WTC11 (cell line): ENCODE measurements at regions not wholly inside any gene's neighbourhood (a gene's known extent, or its start where the extent isn't known, plus 50 kb on each side); places are given as distances from the start of the nearest gene placed in this dataset.

Source experiments
- ATAC-seq: fragments of 200-7000 bp; cut with Tn5 transposase; 2 replicates; pipeline ENCODE4 v1.10.0; 2021; ENCODE audit warnings: mild to moderate bottlenecking, moderate library complexity
- CTCF ChIA-PET: fragments of 300-600 bp; sonication (Branson Sonifier 250); formaldehyde crosslinking; loops from one replicate; lab custom pipeline; 2021; ENCODE audit warnings: antibody characterized with exemption; lab: Charles Lee
- POLR2A ChIA-PET: fragments of 350-600 bp; sonication (Branson Sonifier 250); formaldehyde crosslinking; loops from one replicate; lab custom pipeline; 2021; ENCODE audit warnings: antibody characterized with exemption; lab: Charles Lee
- DNase-seq: peaks from one replicate; pipeline ENCODE4 v3.0.0; 2021; ENCODE audit warnings: low spot score
- H3K27ac Mint-ChIP-seq: 2 replicates; pipeline ENCODE4 v1.8.0; 2021; ENCODE audit warnings: mixed read lengths
- H3K27me3 Mint-ChIP-seq: 2 replicates; pipeline ENCODE4 v1.8.0; 2021; ENCODE audit warnings: low read depth, mild to moderate bottlenecking, moderate library complexity, mixed read lengths
- H3K36me3 Mint-ChIP-seq: 2 replicates; pipeline ENCODE4 v1.8.0; 2021; ENCODE audit warnings: mixed read lengths
- H3K4me1 Mint-ChIP-seq: 2 replicates; pipeline ENCODE4 v1.8.0; 2022; ENCODE audit warnings: mixed read lengths
- H3K4me3 Mint-ChIP-seq: 2 replicates; pipeline ENCODE4 v1.8.0; 2021; ENCODE audit warnings: mild to moderate bottlenecking, moderate library complexity, mixed read lengths
- H3K9me3 Mint-ChIP-seq: 2 replicates; pipeline ENCODE4 v1.8.0; 2021; ENCODE audit warnings: mixed read lengths
- ESRRA ChIP-seq: sonication (generic); formaldehyde crosslinking; IDR thresholded peaks from 2 replicates; pipeline ENCODE4 v1.8.1; 2022; ENCODE audit warnings: mild to moderate bottlenecking, missing genetic modification reagents, borderline replicate concordance
- FOXK1 ChIP-seq: sonication (generic); formaldehyde crosslinking; IDR thresholded peaks from 2 replicates; pipeline ENCODE4 v1.8.0; 2022; ENCODE audit warnings: mild to moderate bottlenecking, moderate library complexity, missing genetic modification reagents
- GABPB1 ChIP-seq: sonication (generic); formaldehyde crosslinking; IDR thresholded peaks from 2 replicates; pipeline ENCODE4 v1.8.1; 2023; ENCODE audit warnings: mild to moderate bottlenecking, missing genetic modification reagents
- HMGA2 ChIP-seq: fragments of 250-450 bp; sonication (Bioruptor Pico); IDR thresholded peaks from 2 replicates; pipeline ENCODE4 v1.4.0; 2021; ENCODE audit warnings: mild to moderate bottlenecking, moderate library complexity
- JAZF1 ChIP-seq: fragments of 250-450 bp; sonication (Bioruptor Pico); IDR thresholded peaks from 2 replicates; pipeline ENCODE4 v1.9.0; 2021; ENCODE audit warnings: moderate library complexity, mild to moderate bottlenecking, inconsistent platforms
- MXD4 ChIP-seq: fragments of 250-450 bp; sonication (Bioruptor Pico); IDR thresholded peaks from 2 replicates; pipeline ENCODE4 v1.8.0; 2021; ENCODE audit warnings: mild to moderate bottlenecking, moderate library complexity, borderline replicate concordance
- NFATC4 ChIP-seq: fragments of 250-450 bp; sonication (Bioruptor Pico); IDR thresholded peaks from 2 replicates; pipeline ENCODE4 v1.9.0; 2021; ENCODE audit warnings: mild to moderate bottlenecking
- PRRX2 ChIP-seq: fragments of 250-450 bp; sonication (Bioruptor Pico); IDR thresholded peaks from 2 replicates; pipeline ENCODE4 v1.8.0; 2021; ENCODE audit warnings: mild to moderate bottlenecking
- RORB ChIP-seq: fragments of 250-450 bp; sonication (Bioruptor Pico); IDR thresholded peaks from 2 replicates; pipeline ENCODE4 v1.9.0; 2021; ENCODE audit warnings: mild to moderate bottlenecking
- SMAD3 ChIP-seq: sonication (generic); formaldehyde crosslinking; IDR thresholded peaks from 2 replicates; pipeline ENCODE4 v1.8.0; 2022; ENCODE audit warnings: missing genetic modification reagents, mild to moderate bottlenecking, borderline replicate concordance
- TP53 ChIP-seq: sonication (generic); formaldehyde crosslinking; IDR thresholded peaks from 2 replicates; pipeline ENCODE4 v1.8.1; 2023; ENCODE audit warnings: mild to moderate bottlenecking, missing genetic modification reagents
- ZBTB21 ChIP-seq: sonication (generic); formaldehyde crosslinking; IDR thresholded peaks from 2 replicates; pipeline ENCODE4 v1.8.1; 2023; ENCODE audit warnings: mild to moderate bottlenecking, missing genetic modification reagents, borderline replicate concordance
- ZNF138 ChIP-seq: sonication (generic); formaldehyde crosslinking; conservative IDR thresholded peaks from 2 replicates; pipeline ENCODE4 v1.8.1; 2022; ENCODE audit warnings: mild to moderate bottlenecking, moderate library complexity, missing genetic modification reagents
- ZNF232 ChIP-seq: sonication (generic); formaldehyde crosslinking; IDR thresholded peaks from 2 replicates; pipeline ENCODE4 v1.8.0; 2022; ENCODE audit warnings: mild to moderate bottlenecking, missing genetic modification reagents
- ZNF416 ChIP-seq: fragments of 250-450 bp; sonication (Bioruptor Pico); IDR thresholded peaks from 2 replicates; pipeline ENCODE4 v1.9.0; 2021; ENCODE audit warnings: mild to moderate bottlenecking, inconsistent platforms
- TF ChIP-seq, protein P1 (sequence below): sonication (generic); formaldehyde crosslinking; IDR thresholded peaks from 2 replicates; pipeline ENCODE4 v1.8.1; 2023; ENCODE audit warnings: mild to moderate bottlenecking, missing genetic modification reagents, borderline replicate concordance
- TF ChIP-seq, protein P2 (sequence below): sonication (generic); formaldehyde crosslinking; IDR thresholded peaks from 2 replicates; pipeline ENCODE4 v1.8.1; 2023; ENCODE audit warnings: mild to moderate bottlenecking, missing genetic modification reagents
- TF ChIP-seq, protein P3 (sequence below): sonication (generic); formaldehyde crosslinking; IDR thresholded peaks from 2 replicates; pipeline ENCODE4 v1.8.1; 2022; ENCODE audit warnings: missing genetic modification reagents, borderline replicate concordance
- TF ChIP-seq, protein P4 (sequence below): sonication (generic); formaldehyde crosslinking; IDR thresholded peaks from 2 replicates; pipeline ENCODE4 v1.8.1; 2023; ENCODE audit warnings: mild to moderate bottlenecking, missing genetic modification reagents, moderate library complexity
- TF ChIP-seq, protein P5 (sequence below): fragments of 250-450 bp; sonication (Bioruptor Pico); IDR thresholded peaks from 2 replicates; pipeline ENCODE4 v1.9.0; 2021; ENCODE audit warnings: mild to moderate bottlenecking, borderline replicate concordance
- TF ChIP-seq, protein P6 (sequence below): sonication (generic); formaldehyde crosslinking; IDR thresholded peaks from 2 replicates; pipeline ENCODE4 v1.8.0; 2023; ENCODE audit warnings: missing genetic modification reagents
- TF ChIP-seq, protein P7 (sequence below): sonication (generic); formaldehyde crosslinking; conservative IDR thresholded peaks from 2 replicates; pipeline ENCODE4 v1.8.1; 2023; ENCODE audit warnings: mild to moderate bottlenecking, low read depth, missing genetic modification reagents, moderate library complexity

DNA sequence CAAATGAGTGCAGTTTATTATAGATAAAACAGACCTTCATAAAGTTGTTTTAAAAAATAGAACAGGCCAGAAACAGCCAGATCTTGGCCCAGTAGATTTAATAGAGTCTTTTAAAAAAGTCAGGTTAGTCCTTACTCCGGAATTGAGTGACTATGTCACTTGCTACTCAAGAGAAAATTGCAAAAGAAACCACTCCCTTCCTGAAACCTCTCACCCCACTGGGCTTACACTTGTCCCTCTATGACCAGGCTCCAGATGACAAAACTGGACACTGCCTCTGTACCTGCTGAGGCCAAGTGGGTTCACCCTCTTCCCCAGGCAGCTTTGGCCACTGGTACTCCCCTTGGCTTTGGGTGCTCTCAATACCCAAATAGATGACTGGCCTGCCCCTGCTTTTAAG lies 357.2 kb upstream of the TRPC7 start (continued):
- no peak for TF ChIP-seq ESRRA (CRISPR knock-in tag)
- no peak for TF ChIP-seq TP53 (CRISPR knock-in tag)
- TF ChIP-seq ZNF232 (CRISPR knock-in tag): no peak
- TF ChIP-seq NFATC4 (CRISPR knock-in tag): no peak
- TF ChIP-seq FOXK1 (CRISPR knock-in tag): no peak
- TF ChIP-seq SMAD3 (CRISPR knock-in tag): no peak
- TF ChIP-seq, protein P1, sequence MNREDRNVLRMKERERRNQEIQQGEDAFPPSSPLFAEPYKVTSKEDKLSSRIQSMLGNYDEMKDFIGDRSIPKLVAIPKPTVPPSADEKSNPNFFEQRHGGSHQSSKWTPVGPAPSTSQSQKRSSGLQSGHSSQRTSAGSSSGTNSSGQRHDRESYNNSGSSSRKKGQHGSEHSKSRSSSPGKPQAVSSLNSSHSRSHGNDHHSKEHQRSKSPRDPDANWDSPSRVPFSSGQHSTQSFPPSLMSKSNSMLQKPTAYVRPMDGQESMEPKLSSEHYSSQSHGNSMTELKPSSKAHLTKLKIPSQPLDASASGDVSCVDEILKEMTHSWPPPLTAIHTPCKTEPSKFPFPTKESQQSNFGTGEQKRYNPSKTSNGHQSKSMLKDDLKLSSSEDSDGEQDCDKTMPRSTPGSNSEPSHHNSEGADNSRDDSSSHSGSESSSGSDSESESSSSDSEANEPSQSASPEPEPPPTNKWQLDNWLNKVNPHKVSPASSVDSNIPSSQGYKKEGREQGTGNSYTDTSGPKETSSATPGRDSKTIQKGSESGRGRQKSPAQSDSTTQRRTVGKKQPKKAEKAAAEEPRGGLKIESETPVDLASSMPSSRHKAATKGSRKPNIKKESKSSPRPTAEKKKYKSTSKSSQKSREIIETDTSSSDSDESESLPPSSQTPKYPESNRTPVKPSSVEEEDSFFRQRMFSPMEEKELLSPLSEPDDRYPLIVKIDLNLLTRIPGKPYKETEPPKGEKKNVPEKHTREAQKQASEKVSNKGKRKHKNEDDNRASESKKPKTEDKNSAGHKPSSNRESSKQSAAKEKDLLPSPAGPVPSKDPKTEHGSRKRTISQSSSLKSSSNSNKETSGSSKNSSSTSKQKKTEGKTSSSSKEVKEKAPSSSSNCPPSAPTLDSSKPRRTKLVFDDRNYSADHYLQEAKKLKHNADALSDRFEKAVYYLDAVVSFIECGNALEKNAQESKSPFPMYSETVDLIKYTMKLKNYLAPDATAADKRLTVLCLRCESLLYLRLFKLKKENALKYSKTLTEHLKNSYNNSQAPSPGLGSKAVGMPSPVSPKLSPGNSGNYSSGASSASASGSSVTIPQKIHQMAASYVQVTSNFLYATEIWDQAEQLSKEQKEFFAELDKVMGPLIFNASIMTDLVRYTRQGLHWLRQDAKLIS (CRISPR knock-in tag): no peak
- TF ChIP-seq, protein P2, sequence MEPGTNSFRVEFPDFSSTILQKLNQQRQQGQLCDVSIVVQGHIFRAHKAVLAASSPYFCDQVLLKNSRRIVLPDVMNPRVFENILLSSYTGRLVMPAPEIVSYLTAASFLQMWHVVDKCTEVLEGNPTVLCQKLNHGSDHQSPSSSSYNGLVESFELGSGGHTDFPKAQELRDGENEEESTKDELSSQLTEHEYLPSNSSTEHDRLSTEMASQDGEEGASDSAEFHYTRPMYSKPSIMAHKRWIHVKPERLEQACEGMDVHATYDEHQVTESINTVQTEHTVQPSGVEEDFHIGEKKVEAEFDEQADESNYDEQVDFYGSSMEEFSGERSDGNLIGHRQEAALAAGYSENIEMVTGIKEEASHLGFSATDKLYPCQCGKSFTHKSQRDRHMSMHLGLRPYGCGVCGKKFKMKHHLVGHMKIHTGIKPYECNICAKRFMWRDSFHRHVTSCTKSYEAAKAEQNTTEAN (CRISPR knock-in tag): no peak
- TF ChIP-seq ZNF416 (CRISPR knock-in tag): no peak
- no peak for TF ChIP-seq MXD4 (CRISPR knock-in tag)
- TF ChIP-seq, protein P3, sequence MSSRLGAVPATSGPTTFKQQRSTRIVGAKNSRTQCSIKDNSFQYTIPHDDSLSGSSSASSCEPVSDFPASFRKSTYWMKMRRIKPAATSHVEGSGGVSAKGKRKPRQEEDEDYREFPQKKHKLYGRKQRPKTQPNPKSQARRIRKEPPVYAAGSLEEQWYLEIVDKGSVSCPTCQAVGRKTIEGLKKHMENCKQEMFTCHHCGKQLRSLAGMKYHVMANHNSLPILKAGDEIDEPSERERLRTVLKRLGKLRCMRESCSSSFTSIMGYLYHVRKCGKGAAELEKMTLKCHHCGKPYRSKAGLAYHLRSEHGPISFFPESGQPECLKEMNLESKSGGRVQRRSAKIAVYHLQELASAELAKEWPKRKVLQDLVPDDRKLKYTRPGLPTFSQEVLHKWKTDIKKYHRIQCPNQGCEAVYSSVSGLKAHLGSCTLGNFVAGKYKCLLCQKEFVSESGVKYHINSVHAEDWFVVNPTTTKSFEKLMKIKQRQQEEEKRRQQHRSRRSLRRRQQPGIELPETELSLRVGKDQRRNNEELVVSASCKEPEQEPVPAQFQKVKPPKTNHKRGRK (CRISPR knock-in tag): no peak
- no peak for TF ChIP-seq PRRX2 (CRISPR knock-in tag)
- no peak for TF ChIP-seq JAZF1 (CRISPR knock-in tag)

DNA sequence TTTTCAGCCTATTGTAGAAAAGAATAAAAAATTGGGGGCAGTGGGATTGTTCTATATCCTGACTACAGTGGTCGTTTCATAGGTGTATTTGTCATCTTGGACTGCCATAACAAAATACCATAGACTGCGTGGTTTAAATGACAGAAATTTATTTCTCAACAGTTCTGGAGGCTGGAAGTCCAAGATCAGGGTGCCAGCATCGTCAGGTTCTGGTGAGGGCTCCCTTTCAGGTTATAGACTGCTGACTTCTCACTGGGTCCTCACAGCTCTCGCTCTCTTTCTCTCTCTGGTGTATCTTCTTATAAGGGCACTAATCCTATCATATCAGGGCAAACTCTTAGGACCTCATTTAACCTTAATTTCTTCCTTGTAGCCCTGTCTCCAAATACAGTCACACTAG lies 356.7 kb upstream of the TRPC7 start:
- POLR2A ChIA-PET: interaction anchor here (0.9 kb wide), 1 partner anchor 17 kb away, joined by 4 read pairs; no protein-coding TSS in a partner anchor
- Mint-ChIP-seq H3K27ac (no peak overlapping the region), H3K4me1 (peaks cover 12% of the 10 kb centered on the region), H3K27me3 (no peaks in the 10 kb centered on the region), H3K9me3 (no peaks in the 10 kb centered on the region), H3K36me3 (no peaks in the 10 kb centered on the region), H3K4me3 (no peak overlapping the region)
- ATAC-seq: no peak
- DNase-seq: no peak
- CTCF ChIA-PET: no interaction called here
- TF ChIP-seq ZNF138 (CRISPR knock-in tag): no peak
- TF ChIP-seq, protein P4, sequence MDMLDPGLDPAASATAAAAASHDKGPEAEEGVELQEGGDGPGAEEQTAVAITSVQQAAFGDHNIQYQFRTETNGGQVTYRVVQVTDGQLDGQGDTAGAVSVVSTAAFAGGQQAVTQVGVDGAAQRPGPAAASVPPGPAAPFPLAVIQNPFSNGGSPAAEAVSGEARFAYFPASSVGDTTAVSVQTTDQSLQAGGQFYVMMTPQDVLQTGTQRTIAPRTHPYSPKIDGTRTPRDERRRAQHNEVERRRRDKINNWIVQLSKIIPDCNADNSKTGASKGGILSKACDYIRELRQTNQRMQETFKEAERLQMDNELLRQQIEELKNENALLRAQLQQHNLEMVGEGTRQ (CRISPR knock-in tag): no peak
- TF ChIP-seq TP53 (CRISPR knock-in tag): no peak
- no peak for TF ChIP-seq ZBTB21
- no peak for TF ChIP-seq NFATC4 (CRISPR knock-in tag)
- no peak for TF ChIP-seq HMGA2
- TF ChIP-seq, protein P5, sequence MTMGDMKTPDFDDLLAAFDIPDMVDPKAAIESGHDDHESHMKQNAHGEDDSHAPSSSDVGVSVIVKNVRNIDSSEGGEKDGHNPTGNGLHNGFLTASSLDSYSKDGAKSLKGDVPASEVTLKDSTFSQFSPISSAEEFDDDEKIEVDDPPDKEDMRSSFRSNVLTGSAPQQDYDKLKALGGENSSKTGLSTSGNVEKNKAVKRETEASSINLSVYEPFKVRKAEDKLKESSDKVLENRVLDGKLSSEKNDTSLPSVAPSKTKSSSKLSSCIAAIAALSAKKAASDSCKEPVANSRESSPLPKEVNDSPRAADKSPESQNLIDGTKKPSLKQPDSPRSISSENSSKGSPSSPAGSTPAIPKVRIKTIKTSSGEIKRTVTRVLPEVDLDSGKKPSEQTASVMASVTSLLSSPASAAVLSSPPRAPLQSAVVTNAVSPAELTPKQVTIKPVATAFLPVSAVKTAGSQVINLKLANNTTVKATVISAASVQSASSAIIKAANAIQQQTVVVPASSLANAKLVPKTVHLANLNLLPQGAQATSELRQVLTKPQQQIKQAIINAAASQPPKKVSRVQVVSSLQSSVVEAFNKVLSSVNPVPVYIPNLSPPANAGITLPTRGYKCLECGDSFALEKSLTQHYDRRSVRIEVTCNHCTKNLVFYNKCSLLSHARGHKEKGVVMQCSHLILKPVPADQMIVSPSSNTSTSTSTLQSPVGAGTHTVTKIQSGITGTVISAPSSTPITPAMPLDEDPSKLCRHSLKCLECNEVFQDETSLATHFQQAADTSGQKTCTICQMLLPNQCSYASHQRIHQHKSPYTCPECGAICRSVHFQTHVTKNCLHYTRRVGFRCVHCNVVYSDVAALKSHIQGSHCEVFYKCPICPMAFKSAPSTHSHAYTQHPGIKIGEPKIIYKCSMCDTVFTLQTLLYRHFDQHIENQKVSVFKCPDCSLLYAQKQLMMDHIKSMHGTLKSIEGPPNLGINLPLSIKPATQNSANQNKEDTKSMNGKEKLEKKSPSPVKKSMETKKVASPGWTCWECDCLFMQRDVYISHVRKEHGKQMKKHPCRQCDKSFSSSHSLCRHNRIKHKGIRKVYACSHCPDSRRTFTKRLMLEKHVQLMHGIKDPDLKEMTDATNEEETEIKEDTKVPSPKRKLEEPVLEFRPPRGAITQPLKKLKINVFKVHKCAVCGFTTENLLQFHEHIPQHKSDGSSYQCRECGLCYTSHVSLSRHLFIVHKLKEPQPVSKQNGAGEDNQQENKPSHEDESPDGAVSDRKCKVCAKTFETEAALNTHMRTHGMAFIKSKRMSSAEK (CRISPR knock-in tag): no peak
- TF ChIP-seq, protein P6, sequence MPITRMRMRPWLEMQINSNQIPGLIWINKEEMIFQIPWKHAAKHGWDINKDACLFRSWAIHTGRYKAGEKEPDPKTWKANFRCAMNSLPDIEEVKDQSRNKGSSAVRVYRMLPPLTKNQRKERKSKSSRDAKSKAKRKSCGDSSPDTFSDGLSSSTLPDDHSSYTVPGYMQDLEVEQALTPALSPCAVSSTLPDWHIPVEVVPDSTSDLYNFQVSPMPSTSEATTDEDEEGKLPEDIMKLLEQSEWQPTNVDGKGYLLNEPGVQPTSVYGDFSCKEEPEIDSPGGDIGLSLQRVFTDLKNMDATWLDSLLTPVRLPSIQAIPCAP (CRISPR knock-in tag): no peak
- no peak for TF ChIP-seq RORB (CRISPR knock-in tag)
- TF ChIP-seq, protein P7, sequence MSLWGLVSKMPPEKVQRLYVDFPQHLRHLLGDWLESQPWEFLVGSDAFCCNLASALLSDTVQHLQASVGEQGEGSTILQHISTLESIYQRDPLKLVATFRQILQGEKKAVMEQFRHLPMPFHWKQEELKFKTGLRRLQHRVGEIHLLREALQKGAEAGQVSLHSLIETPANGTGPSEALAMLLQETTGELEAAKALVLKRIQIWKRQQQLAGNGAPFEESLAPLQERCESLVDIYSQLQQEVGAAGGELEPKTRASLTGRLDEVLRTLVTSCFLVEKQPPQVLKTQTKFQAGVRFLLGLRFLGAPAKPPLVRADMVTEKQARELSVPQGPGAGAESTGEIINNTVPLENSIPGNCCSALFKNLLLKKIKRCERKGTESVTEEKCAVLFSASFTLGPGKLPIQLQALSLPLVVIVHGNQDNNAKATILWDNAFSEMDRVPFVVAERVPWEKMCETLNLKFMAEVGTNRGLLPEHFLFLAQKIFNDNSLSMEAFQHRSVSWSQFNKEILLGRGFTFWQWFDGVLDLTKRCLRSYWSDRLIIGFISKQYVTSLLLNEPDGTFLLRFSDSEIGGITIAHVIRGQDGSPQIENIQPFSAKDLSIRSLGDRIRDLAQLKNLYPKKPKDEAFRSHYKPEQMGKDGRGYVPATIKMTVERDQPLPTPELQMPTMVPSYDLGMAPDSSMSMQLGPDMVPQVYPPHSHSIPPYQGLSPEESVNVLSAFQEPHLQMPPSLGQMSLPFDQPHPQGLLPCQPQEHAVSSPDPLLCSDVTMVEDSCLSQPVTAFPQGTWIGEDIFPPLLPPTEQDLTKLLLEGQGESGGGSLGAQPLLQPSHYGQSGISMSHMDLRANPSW: no peak
- TF ChIP-seq GABPB1 (CRISPR knock-in tag): no peak
